ENCODE measurements at regions not wholly inside any gene's neighbourhood (a gene's known extent, or its start where the extent isn't known, plus 50 kb on each side); places are given as distances from the start of the nearest gene placed in this dataset.

DNA sequence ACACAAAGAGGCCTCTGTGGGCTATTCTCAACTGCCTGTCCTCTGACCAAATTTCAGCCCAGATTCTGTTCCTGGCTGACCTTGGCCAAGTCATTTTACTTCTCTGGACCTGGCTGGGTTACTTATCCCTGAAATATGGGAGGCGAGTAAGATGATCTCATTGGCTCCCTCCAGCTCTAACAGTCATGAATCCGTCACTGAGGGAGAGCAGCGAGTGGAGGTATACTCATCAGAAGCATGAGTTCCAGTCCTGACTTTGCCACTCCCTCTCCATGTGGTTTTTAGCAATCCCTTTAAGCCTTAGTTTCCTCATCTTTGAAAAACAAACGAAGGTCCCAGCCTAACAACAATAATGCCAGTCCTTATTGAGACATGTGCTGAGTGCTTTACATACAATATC lies 63.5 kb downstream of the CCDC185 start:
- no peaks in the 10 kb centered on the region for H3K36me3 ChIP-seq (ENCODE audit: insufficient read depth, low read length)
- no peaks in the 10 kb centered on the region for H3K4me1 ChIP-seq (ENCODE audit: insufficient read depth, low read length)
- H3K4me2 ChIP-seq (ENCODE audit: insufficient read depth, low read length) = no peak overlapping the region
- H3K4me3 ChIP-seq (ENCODE audit: insufficient read depth, low read length) = no peak overlapping the region
- TF ChIP-seq, protein P1, sequence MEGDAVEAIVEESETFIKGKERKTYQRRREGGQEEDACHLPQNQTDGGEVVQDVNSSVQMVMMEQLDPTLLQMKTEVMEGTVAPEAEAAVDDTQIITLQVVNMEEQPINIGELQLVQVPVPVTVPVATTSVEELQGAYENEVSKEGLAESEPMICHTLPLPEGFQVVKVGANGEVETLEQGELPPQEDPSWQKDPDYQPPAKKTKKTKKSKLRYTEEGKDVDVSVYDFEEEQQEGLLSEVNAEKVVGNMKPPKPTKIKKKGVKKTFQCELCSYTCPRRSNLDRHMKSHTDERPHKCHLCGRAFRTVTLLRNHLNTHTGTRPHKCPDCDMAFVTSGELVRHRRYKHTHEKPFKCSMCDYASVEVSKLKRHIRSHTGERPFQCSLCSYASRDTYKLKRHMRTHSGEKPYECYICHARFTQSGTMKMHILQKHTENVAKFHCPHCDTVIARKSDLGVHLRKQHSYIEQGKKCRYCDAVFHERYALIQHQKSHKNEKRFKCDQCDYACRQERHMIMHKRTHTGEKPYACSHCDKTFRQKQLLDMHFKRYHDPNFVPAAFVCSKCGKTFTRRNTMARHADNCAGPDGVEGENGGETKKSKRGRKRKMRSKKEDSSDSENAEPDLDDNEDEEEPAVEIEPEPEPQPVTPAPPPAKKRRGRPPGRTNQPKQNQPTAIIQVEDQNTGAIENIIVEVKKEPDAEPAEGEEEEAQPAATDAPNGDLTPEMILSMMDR (IDR thresholded peaks at IDR 0.05; ENCODE audit: extremely low read depth, low read depth, low read length) = no peak
- no peaks in the 10 kb centered on the region for H3K79me2 ChIP-seq (ENCODE audit: insufficient read depth, low read length)
- no peaks in the 10 kb centered on the region for H3K9me3 ChIP-seq (ENCODE audit: low read depth, low read length)
- peaks cover 14% of the 10 kb centered on the region for H3K27me3 ChIP-seq (ENCODE audit: insufficient read depth, low read length)
- no peaks in the 10 kb centered on the region for H4K20me1 ChIP-seq (ENCODE audit: insufficient read depth, low read length)
- H2AFZ ChIP-seq (ENCODE audit: low read length) = no peak overlapping the region
- no peak overlapping the region for H3K27ac ChIP-seq (ENCODE audit: low read depth, low read length)
- no peak for DNase-seq (ENCODE audit: insufficient read length, low spot score, missing footprints)

DNA sequence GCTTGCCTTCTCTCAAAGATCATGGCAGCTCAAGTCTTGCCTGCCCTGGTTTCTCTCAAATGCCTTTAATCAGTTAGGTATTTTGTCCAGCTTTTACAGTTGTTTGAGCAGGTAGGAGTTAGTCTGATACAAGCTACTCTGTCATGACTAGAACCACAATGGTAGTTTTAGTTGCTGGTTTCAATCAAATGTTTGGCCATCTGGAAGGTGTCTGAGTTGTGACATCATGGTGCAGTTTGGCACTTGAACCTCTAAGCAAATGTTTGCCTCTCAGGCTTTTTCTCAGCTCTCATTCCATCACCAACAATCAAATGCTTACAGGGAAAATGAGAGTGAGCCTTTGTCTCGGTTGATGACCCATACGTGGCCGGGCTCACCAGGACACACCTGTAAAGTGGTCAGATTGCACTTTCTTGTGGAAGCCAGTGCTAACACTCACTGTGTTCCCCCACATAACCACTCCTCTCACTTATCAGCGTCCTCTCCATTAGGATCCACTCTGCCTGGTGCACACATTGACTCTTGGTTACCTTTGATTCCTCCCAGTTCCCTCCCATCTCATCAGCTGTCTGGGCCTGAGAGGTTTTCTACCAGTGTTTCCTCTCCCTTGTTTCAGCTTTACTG lies 67.5 kb downstream of the CCDC185 start:
- Histone ChIP-seq H3K79me2 (ENCODE audit: insufficient read depth, low read length) (no peaks in the 10 kb centered on the region), H3K4me3 (ENCODE audit: insufficient read depth, low read length) (no peak overlapping the region), H2AFZ (ENCODE audit: low read length) (no peak overlapping the region), H3K36me3 (ENCODE audit: insufficient read depth, low read length) (no peaks in the 10 kb centered on the region), H3K27ac (ENCODE audit: low read depth, low read length) (no peak overlapping the region), H4K20me1 (ENCODE audit: insufficient read depth, low read length) (no peaks in the 10 kb centered on the region), H3K4me1 (ENCODE audit: insufficient read depth, low read length) (no peaks in the 10 kb centered on the region), H3K27me3 (ENCODE audit: insufficient read depth, low read length) (peaks cover 8% of the 10 kb centered on the region), H3K4me2 (ENCODE audit: insufficient read depth, low read length) (no peak overlapping the region), H3K9me3 (ENCODE audit: low read depth, low read length) (no peaks in the 10 kb centered on the region)
- DNase-seq (ENCODE audit: insufficient read length, low spot score, missing footprints) = no peak
- TF ChIP-seq, protein P1 (IDR thresholded peaks at IDR 0.05; ENCODE audit: extremely low read depth, low read depth, low read length) = no peak

DNA sequence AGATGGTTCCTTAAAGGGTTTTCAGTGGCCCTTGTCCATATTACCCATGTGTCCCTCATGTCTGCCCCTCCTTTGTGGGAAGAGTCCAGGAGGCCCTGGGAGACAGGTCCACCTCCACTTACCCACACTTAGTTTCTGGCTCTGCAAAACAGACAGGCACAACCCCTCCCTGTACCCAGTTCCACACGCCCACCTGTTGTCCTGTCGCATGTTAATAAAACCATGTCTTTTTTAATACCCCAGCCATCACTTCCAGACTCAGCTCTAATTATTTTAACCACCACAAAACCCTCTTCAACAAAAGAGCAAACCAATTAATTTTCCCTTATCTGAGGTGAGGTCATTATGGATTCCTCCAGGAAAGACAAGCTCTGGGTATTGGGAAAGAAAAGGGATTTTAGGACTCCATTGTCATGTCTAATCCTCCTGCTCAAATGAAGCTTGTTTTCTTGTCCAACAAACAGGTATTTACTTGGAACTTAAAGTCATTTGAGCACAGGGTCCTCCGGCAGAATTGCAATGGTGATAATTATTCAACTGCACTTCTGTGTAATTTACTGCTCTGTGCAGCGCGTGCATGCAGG lies 68.9 kb downstream of the CCDC185 start:
- Histone ChIP-seq H3K27me3 (ENCODE audit: insufficient read depth, low read length) (peaks cover 8% of the 10 kb centered on the region), H2AFZ (ENCODE audit: low read length) (no peak overlapping the region), H3K9me3 (ENCODE audit: low read depth, low read length) (no peaks in the 10 kb centered on the region), H3K4me1 (ENCODE audit: insufficient read depth, low read length) (no peaks in the 10 kb centered on the region), H3K4me3 (ENCODE audit: insufficient read depth, low read length) (no peak overlapping the region), H3K79me2 (ENCODE audit: insufficient read depth, low read length) (no peaks in the 10 kb centered on the region), H3K36me3 (ENCODE audit: insufficient read depth, low read length) (no peaks in the 10 kb centered on the region), H3K27ac (ENCODE audit: low read depth, low read length) (no peak overlapping the region), H4K20me1 (ENCODE audit: insufficient read depth, low read length) (no peaks in the 10 kb centered on the region), H3K4me2 (ENCODE audit: insufficient read depth, low read length) (no peak overlapping the region)
- TF ChIP-seq, protein P1 (IDR thresholded peaks at IDR 0.05; ENCODE audit: extremely low read depth, low read depth, low read length) = no peak
- DNase-seq (ENCODE audit: insufficient read length, low spot score, missing footprints) = no peak

DNA sequence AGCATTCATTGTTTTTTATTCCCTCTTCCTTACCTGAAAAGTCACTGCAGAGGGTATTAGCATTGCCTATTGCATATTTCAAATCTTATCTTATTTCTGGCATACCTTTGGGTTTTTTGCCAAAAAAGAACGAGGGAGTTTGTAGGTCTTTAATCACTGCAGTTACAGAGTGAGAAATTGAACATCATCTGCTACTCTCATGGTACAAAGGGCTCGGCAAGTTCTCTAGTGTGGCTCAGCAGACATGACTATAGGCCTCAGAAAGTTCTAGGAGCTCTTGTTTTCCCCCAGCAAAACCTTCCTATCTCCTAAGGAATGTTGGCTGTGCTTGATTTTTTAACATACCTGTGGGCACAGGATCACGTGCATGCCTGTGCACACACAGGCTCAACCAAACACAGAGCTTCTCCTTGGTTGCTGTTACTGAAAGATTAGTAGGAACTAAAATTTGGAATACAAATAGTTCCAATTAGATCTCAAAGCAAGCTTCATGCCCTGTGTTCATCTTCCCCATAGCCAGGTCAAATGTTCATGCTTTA lies 69.7 kb downstream of the CCDC185 start:
- DNase-seq (ENCODE audit: insufficient read length, low spot score, missing footprints) = no peak
- H3K4me2 ChIP-seq (ENCODE audit: insufficient read depth, low read length) = no peak overlapping the region
- H3K9me3 ChIP-seq (ENCODE audit: low read depth, low read length) = no peaks in the 10 kb centered on the region
- H3K27me3 ChIP-seq (ENCODE audit: insufficient read depth, low read length) = peaks cover 8% of the 10 kb centered on the region
- H4K20me1 ChIP-seq (ENCODE audit: insufficient read depth, low read length) = no peaks in the 10 kb centered on the region
- TF ChIP-seq, protein P1 (IDR thresholded peaks at IDR 0.05; ENCODE audit: extremely low read depth, low read depth, low read length) = no peak
- no peak overlapping the region for H3K27ac ChIP-seq (ENCODE audit: low read depth, low read length)
- no peaks in the 10 kb centered on the region for H3K79me2 ChIP-seq (ENCODE audit: insufficient read depth, low read length)
- H3K4me3 ChIP-seq (ENCODE audit: insufficient read depth, low read length) = no peak overlapping the region
- H3K4me1 ChIP-seq (ENCODE audit: insufficient read depth, low read length) = no peaks in the 10 kb centered on the region
- no peaks in the 10 kb centered on the region for H3K36me3 ChIP-seq (ENCODE audit: insufficient read depth, low read length)
- no peak overlapping the region for H2AFZ ChIP-seq (ENCODE audit: low read length)

All from osteoblast (primary cell).